Activated naive CD4-positive, alpha-beta T cell (primary cell): ENCODE measurements at regions not wholly inside any gene's neighbourhood (a gene's known extent, or its start where the extent isn't known, plus 50 kb on each side); places are given as distances from the start of the nearest gene placed in this dataset.

Experiments
- DNase-seq, 4 experiments: peaks; one replicate each; lab custom pipeline; 2025; lab: John Stamatoyannopoulos, UW

GRCh38 chr3:176969066-176969465, 228.2 kb downstream of the TBL1XR1 start:
- DNase-seq: no peak

DNA sequence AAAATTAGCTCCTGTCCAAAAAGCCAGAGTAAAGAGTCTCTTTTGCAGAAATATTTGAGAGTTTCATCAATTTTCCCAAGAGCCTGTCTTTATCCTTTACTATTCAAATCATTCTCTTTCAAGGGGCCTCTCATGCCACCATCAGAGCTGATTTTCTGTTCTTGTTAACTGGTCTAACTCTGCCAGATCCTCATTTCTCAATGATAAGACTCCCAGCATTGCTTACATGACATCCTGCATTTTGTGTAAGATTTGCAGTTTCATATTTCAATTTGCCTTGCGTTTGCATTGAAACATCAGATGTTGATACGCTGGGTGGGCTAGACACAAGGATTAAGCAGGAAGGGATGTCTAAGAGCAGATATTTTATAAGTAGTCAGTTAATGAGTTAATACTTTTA, 228.7 kb downstream of the TBL1XR1 start:
- DNase-seq: no peak

GRCh38 chr3:176967522-176967921, 229.8 kb downstream of the TBL1XR1 start:
- no peak for DNase-seq

GRCh38 chr3:176964661-176965060, 232.6 kb downstream of the TBL1XR1 start:
- no peak for DNase-seq

- no peak for DNase-seq
These were observed 235.4 kb downstream of the TBL1XR1 start for GRCh38 chr3:176961916-176962315.

GRCh38 chr3:176959867-176960266, 237.4 kb downstream of the TBL1XR1 start:
- DNase-seq: no peak

GRCh38 chr3:176958560-176958959, 238.7 kb downstream of the TBL1XR1 start:
- no peak for DNase-seq

DNA sequence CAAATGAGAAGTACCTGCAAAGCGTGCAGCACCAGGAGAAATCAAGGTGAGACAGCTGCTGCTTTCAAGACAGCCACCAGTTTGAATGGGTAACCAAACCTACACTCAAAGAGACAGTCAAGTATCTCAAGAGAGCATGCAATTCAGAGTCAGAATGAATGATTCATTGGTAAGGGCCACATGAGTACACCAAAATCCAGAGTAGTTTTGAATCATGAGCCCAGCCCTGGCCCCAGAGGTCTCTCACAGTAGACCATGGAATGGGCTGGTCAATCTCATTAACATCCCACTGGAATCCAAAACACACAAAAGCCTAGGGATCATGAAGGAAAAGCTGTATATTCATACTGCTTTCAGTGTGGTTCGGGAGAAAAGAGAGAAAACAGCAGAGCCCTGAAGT, 242.8 kb downstream of the TBL1XR1 start:
- no peak for DNase-seq

DNA sequence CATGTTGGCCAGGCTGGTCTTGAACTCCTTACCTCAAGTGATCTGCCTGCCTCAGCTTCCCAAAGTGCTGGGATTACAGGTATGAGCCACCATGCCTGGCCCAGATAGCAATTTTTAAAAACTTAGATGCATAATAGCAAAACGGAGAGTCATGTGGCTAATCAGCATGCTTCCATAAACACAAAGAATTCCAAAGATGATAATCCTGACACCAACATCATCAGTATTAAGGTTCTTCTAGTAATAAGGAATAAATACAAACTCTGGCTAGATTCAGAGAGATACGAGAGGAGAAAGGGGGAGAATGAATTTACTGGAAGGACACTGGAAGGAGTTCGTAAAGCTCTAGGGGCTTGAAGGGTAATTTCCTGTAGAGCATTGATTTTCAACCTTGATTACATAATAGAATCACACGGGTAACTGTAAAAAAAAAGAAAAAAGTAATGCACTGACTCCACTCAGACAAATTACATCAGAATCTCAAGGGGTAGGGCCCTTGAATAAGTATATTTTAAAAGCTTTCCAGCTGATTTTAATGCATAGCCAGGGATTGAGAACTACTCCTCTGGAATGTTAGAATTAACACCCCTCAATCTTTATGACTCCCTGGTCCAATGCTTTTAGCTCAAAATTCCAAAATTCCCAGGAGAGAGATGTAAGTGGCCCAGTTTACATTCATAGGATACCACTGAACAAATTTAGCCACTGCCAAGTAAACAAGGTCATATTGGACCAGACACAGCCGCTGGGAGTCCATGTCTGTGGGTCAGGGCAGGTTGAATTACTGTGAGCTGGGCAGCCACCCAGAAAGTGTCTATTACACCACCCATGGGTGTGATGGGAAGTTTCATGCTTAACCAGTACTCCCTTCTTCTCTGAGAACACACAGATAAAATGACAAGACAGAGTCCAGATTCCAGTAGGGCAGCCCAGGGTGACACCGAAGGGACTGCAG, 243.9 kb downstream of the TBL1XR1 start:
- no peak for DNase-seq

DNA sequence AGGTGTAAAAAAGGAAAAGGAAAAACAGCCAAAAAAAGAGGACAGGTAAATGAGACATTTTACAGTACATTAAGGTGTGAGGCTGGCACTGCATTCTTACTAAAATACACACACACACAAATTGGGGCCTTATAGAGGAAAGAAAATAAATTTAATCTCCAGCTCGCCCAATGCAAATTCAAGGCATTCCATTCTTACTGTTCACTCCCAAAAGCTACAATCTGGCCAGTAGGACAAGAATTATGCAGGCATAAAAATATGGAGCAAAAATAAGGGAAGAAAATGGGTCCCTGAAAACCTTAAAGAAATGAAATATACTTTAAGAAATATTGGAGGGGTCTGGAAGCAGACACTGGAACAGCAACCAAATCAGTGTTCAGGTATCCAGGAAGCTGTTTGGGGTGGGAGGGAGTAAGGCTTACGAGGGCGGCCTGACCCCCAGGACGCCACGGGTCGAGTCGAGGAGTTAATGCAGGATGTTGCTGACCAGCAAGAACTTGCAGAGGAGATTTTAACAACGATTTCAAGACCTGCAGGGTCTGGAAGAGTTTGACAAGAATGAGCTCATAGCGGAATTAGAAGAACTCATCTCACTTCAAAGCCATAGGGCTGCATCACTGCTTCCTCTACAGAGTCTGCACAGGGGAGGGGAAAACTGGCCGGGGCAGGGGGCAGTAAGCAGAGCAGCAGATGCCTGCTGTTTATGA, 245.5 kb downstream of the TBL1XR1 start:
- no peak for DNase-seq

- no peak for DNase-seq
These were observed 246.1 kb downstream of the TBL1XR1 start for GRCh38 chr3:176951144-176951543.

- DNase-seq: no peak
These were observed 246.5 kb downstream of the TBL1XR1 start for GRCh38 chr3:176950743-176951142.

- DNase-seq: no peak
These were observed 249.1 kb downstream of the TBL1XR1 start for GRCh38 chr3:176948151-176948550.

DNA sequence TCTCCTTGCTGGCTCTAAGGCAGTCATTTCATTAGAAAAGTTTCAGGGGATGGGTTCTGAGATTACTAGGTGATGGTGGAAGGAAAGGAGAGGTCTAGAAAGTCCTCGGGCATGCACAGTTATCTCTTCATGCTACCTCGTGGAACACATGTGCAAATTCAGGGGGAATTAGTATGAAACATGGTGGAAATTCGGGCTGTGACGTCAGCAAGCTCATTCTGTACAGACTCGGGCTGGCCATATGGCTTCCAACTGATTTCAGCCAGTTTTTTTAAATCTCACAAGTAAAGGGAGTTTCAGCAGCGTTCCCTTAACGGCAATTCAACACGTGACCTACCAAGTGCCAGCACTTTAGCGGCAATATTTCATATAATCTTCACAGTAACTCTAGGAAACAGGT, 251.1 kb downstream of the TBL1XR1 start:
- no peak for DNase-seq

GRCh38 chr3:176942305-176942704, 255.0 kb downstream of the TBL1XR1 start:
- no peak for DNase-seq

DNA sequence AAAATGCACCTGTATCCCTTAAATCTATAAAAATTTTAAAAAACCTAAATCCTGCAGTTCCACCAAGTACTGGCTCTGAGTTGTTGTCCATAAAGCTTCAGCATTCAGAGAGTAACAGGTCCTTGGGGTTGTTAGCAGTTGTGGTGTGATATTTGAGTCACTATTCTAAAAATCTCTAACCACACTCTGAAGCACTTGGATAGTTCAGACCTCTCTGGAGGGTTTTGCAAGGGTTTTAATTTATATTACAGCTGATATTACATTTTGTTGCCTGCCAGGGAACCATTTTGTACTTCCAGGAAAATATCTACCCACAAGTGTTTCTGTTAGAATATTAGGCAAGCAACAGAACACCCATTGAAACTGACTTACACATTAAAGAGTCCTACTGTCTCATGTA, 255.6 kb downstream of the TBL1XR1 start:
- no peak for DNase-seq

GRCh38 chr3:176939022-176939817, 258.1 kb downstream of the TBL1XR1 start:
- no peak for DNase-seq

DNA sequence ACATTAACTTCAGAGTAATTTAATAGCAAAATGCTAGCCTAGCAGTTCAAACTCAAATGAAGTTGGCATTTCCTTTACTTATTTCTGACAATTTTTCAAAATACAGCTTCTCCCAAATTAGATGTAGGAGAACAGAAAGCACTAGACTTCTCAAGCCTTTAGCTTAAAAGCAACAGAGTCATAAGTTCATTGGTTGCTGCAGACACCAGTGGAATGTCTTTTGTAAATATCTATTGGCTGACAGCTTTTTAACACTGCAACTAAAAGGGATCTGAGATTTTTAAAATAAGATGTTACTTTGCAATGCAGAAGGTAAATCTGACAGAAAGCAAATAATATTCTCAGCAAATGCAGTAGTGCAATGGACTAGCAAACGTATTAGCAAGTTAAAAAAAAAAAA, 259.3 kb downstream of the TBL1XR1 start:
- DNase-seq: no peak

DNA sequence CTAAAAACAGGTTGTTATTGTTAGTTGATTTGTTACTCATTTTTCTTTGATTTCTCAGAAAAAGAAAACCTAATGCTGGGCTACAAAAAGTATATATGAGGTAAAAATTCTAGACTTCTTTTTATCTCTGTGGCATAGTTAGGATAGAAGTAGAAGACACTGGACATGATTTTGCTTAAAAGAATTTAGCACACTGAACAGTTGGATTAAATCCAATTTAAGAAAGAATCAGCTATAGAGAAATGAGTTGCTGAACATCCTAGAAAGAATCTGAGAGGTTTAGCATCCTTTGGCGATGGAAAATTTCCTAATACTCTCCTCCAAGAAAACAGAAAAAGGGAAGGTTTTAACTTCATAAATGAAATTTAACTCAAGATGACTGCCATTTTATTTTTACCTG, 259.7 kb downstream of the TBL1XR1 start:
- DNase-seq: no peak

- DNase-seq: no peak
These were observed 261.9 kb downstream of the TBL1XR1 start for GRCh38 chr3:176935194-176935888.

DNA sequence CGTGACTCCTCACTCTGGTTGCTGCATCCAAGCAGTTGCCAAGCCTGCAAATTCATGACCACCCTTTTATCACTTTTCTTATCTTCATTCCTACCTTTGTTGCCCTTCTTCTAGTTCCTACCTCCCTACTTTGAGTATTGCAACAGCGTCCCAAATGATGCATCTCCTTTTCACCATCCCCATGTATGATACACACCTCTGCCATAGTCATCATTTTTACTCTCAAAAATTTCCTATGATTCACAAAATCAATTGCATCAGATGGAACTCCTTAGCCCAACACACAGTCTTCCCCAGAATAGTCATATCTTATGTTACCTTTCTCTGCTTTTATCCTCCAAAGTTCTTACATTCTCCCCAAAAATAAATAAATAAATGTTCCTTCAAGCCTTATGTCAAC, 262.6 kb downstream of the TBL1XR1 start:
- no peak for DNase-seq

GRCh38 chr3:176933704-176934103, 263.6 kb downstream of the TBL1XR1 start:
- no peak for DNase-seq
